ENCODE measurements at regions not wholly inside any gene's neighbourhood (a gene's known extent, or its start where the extent isn't known, plus 50 kb on each side); places are given as distances from the start of the nearest gene placed in this dataset.
A peak's percentile ranks its signal among the peaks of the same experiment; 100 is the strongest.

GRCh38 chr17:59513934-59514841, 51.2 kb upstream of the DHX40 start:
- in situ Hi-C loops (cut with HindIII; ENCODE audit: low pct_unique_long_range_greater_than_20kb, low sequenced_read_pairs) = no loop called here
- peak; percentile 77 for DNase-seq (ENCODE audit: low read depth)
